ENCODE measurements at regions not wholly inside any gene's neighbourhood (a gene's known extent, or its start where the extent isn't known, plus 50 kb on each side); places are given as distances from the start of the nearest gene placed in this dataset.

DNA sequence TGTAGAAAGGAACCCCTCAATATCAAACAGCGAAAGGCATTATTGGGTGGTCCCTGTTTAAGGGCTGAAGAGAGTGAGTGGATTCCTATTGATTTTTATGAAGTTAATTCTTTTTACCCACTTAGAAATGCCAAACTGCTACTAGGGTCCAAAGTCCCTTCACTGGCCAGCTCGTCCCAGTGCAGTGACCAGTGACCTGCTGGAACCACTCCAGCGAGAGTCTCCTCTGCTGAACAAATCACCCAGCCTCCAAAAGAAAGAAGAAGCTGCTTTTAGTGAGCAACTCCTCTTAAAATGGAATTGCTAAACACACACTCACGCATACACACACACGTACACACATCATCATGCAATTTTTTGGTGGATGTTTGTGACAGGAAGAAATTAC is 198.2 kb upstream of the PLEKHG7 start:
- no peak for DNase-seq (ENCODE audit: low read depth, low spot score)

DNA sequence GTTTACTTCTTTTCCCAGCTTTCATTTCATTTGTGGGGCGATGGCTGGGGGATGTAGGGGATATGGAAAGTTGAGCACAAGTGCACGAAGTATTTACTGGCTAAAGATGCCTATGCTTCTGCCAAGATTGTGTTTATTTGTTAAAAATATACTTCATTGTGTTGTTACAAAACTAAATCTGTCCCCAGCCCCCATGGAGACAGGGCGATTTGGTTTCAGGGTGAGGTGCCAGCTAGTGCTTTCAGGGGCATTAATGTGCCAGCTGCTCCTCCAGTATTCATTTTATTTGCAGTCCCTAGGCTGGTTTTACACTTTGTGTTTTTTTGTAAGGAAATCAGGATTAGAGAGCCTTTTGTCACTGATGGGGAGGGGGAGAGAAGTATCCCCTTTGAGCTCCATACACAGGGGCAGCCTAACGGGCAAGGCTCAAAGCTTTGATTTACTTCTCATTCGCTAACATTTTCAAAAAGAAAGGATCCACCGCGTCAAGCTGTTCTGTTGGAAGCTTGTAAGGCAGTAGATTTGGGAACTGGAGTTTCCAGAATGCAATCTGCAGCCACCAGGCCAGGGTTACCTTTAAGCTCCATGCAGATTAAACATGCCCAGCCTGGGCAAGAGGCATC is 198.7 kb upstream of the PLEKHG7 start:
- Histone ChIP-seq H3K36me3 (ENCODE audit: control insufficient read depth, insufficient read depth, low read length) (no peaks in the 10 kb centered on the region), H3K4me1 (ENCODE audit: control insufficient read depth, insufficient read depth, low read length) (no peaks in the 10 kb centered on the region), H3K4me3 (ENCODE audit: low read depth in 2 of 2, low read length in 2 of 2) (no peak overlapping the region), H3K27me3 (ENCODE audit: control insufficient read depth, insufficient read depth, low read length) (no peaks in the 10 kb centered on the region), H3K27ac (ENCODE audit: low read length) (no peak overlapping the region), H3K9me3 (ENCODE audit: control insufficient read depth, insufficient read depth, low read depth, low read length) (no peaks in the 10 kb centered on the region)
- TF ChIP-seq SIN3A (IDR thresholded peaks at IDR 0.05; ENCODE audit: borderline replicate concordance, insufficient read depth, low read depth, low read length) (no peak), POLR2AphosphoS5 (IDR thresholded peaks at IDR 0.05; ENCODE audit: low read depth, low read length) (no peak), TCF7L2 (IDR thresholded peaks at IDR 0.05; ENCODE audit: low read depth, low read length) (no peak)
- TF ChIP-seq, protein P1, sequence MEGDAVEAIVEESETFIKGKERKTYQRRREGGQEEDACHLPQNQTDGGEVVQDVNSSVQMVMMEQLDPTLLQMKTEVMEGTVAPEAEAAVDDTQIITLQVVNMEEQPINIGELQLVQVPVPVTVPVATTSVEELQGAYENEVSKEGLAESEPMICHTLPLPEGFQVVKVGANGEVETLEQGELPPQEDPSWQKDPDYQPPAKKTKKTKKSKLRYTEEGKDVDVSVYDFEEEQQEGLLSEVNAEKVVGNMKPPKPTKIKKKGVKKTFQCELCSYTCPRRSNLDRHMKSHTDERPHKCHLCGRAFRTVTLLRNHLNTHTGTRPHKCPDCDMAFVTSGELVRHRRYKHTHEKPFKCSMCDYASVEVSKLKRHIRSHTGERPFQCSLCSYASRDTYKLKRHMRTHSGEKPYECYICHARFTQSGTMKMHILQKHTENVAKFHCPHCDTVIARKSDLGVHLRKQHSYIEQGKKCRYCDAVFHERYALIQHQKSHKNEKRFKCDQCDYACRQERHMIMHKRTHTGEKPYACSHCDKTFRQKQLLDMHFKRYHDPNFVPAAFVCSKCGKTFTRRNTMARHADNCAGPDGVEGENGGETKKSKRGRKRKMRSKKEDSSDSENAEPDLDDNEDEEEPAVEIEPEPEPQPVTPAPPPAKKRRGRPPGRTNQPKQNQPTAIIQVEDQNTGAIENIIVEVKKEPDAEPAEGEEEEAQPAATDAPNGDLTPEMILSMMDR (IDR thresholded peaks at IDR 0.05), result no peak
- no TSS peak for BruUV-seq (replicated peaks)
- POLR2A ChIA-PET, result interaction anchor here (0.5 to 0.8 kb wide), 2 partner anchors 242 to 358 kb away, joined by 3 read pairs; partner anchors contain the start of gene BTG1
- DNase-seq (ENCODE audit: low read depth, low spot score) (no peak), ATAC-seq (no peak)
- in situ Hi-C loops (cut with HindIII; ENCODE audit: low pct_unique_long_range_greater_than_20kb, low sequenced_read_pairs) (no loop called here), intact Hi-C loops (cut with micrococcal nuclease; ENCODE audit: unreplicated experiment) (no loop called here)
- CTCF ChIA-PET, result no interaction called here

More for the DNA sequence above, 198.2 kb upstream of the PLEKHG7 start:
- in situ Hi-C loops (cut with HindIII; ENCODE audit: low pct_unique_long_range_greater_than_20kb, low sequenced_read_pairs) (no loop called here), intact Hi-C loops (cut with micrococcal nuclease; ENCODE audit: unreplicated experiment) (no loop called here)
- CTCF ChIA-PET, result no interaction called here
- Histone ChIP-seq H3K9me3 (ENCODE audit: control insufficient read depth, insufficient read depth, low read depth, low read length) (no peaks in the 10 kb centered on the region), H3K4me1 (ENCODE audit: control insufficient read depth, insufficient read depth, low read length) (no peaks in the 10 kb centered on the region), H3K27me3 (ENCODE audit: control insufficient read depth, insufficient read depth, low read length) (no peaks in the 10 kb centered on the region), H3K36me3 (ENCODE audit: control insufficient read depth, insufficient read depth, low read length) (no peaks in the 10 kb centered on the region), H3K4me3 (ENCODE audit: low read depth in 2 of 2, low read length in 2 of 2) (no peak overlapping the region), H3K27ac (ENCODE audit: low read length) (no peak overlapping the region)
- BruUV-seq (replicated peaks), result no TSS peak
- no peak for TF ChIP-seq POLR2AphosphoS5 (IDR thresholded peaks at IDR 0.05; ENCODE audit: low read depth, low read length)
- no peak for TF ChIP-seq REST (IDR thresholded peaks at IDR 0.05; ENCODE audit: insufficient read depth in 1 of 2, low read depth in 2 of 2, low read length in 1 of 2)
- TF ChIP-seq TCF7L2 (IDR thresholded peaks at IDR 0.05; ENCODE audit: low read depth, low read length), result no peak
- TF ChIP-seq SIN3A (IDR thresholded peaks at IDR 0.05; ENCODE audit: borderline replicate concordance, insufficient read depth, low read depth, low read length), result no peak
- TF ChIP-seq, protein P1 (IDR thresholded peaks at IDR 0.05), result no peak
- ATAC-seq, result no peak
- POLR2A ChIA-PET, result no interaction called here
